H1 (cell line): ENCODE measurements at regions not wholly inside any gene's neighbourhood (a gene's known extent, or its start where the extent isn't known, plus 50 kb on each side); places are given as distances from the start of the nearest gene placed in this dataset.
"Not testable (repeated sequence)": the region's sequence is repeated elsewhere in the genome, so short reads cannot be mapped to it uniquely, and the experiment has no call there.

Experiments
- CTCF ChIA-PET: fragments of 300-600 bp; sonication (Branson Sonifier 250); formaldehyde crosslinking; loops from one replicate; lab custom pipeline; 2021; ENCODE audit not compliant: partially characterized antibody; lab: Charles Lee
- POLR2A ChIA-PET: fragments of 300-600 bp; sonication (Branson Sonifier 250); formaldehyde crosslinking; loops from one replicate; lab custom pipeline; 2021; ENCODE audit warnings: inconsistent platforms; ENCODE audit not compliant: partially characterized antibody; lab: Charles Lee
- DNase-seq, 2 experiments: peaks; one replicate each; pipeline versions ENCODE4 v3.0.0 to v3.0.0-alpha.2; 2010 to 2022; ENCODE audit warnings: low spot score in 2 of 2, low read depth in 1 of 2, mixed read lengths in 1 of 2
- FAIRE-seq: peaks from 2 replicates; lab custom pipeline; 2011; peaks lifted over from hg19 to GRCh38; lab: Jason Lieb, UNC
- H2AFZ ChIP-seq: 2 replicates; pipeline ENCODE4 v1.8.1; 2012; ENCODE audit warnings: low read length, inconsistent platforms
- H2AK5ac ChIP-seq: 2 replicates; pipeline ENCODE4 v1.6.1; 2013; ENCODE audit warnings: low read depth, low read length
- H2BK120ac ChIP-seq: replicated peaks from 2 replicates; pipeline ENCODE3; 2013; ENCODE audit warnings: low read depth, low read length, inconsistent platforms
- H2BK12ac ChIP-seq: 2 replicates; pipeline ENCODE4 v1.6.1; 2013; ENCODE audit warnings: low read depth, low read length
- H2BK15ac ChIP-seq: 2 replicates; pipeline ENCODE4 v1.6.1; 2013; ENCODE audit warnings: low read length
- H2BK20ac ChIP-seq: 2 replicates; pipeline ENCODE4 v1.6.1; 2013; ENCODE audit warnings: low read length
- H2BK5ac ChIP-seq: 2 replicates; pipeline ENCODE4 v1.6.1; 2013; ENCODE audit warnings: low read depth, low read length
- H3K14ac ChIP-seq: 2 replicates; pipeline ENCODE4 v1.6.1; 2013; ENCODE audit warnings: inconsistent platforms; ENCODE audit not compliant: insufficient read length
- H3K18ac ChIP-seq: 2 replicates; pipeline ENCODE4 v1.6.1; 2013; ENCODE audit warnings: low read length; ENCODE audit errors: extremely low read depth
- H3K23ac ChIP-seq: 2 replicates; pipeline ENCODE4 v1.6.1; 2013; ENCODE audit warnings: inconsistent platforms; ENCODE audit not compliant: insufficient read length
- H3K23me2 ChIP-seq: 2 replicates; pipeline ENCODE4 v1.6.1; 2013; ENCODE audit warnings: low read depth, low read length
- H3K27ac ChIP-seq: 2 replicates; pipeline ENCODE4 v1.6.1; 2011; ENCODE audit warnings: low read depth, low read length, inconsistent platforms
- H3K27me3 ChIP-seq, 4 experiments: replicated peaks in 1 of 4; 1 replicate in 1 of 4; 2 replicates in 3 of 4; pipeline versions ENCODE4 v1.6.1 to v1.8.1; 2011 to 2013; ENCODE audit warnings: low read length in 3 of 4, mild to moderate bottlenecking in 3 of 4, inconsistent platforms in 2 of 4, mixed read lengths in 2 of 4, moderate library complexity in 1 of 4; ENCODE audit not compliant: control insufficient read depth in 3 of 4, insufficient read depth in 3 of 4; ENCODE audit errors: extremely low read depth in 1 of 4
- H3K36me3 ChIP-seq, 4 experiments: 2 replicates each; pipeline versions ENCODE4 v1.6.1 to v1.8.1; 2011 to 2013; ENCODE audit warnings: mild to moderate bottlenecking in 4 of 4, low read length in 3 of 4, moderate library complexity in 2 of 4, control low read depth in 1 of 4, inconsistent platforms in 1 of 4; ENCODE audit not compliant: insufficient read depth in 4 of 4, control insufficient read depth in 2 of 4
- H3K4ac ChIP-seq: replicated peaks from 2 replicates; pipeline ENCODE3; 2013; ENCODE audit warnings: low read length, low read depth, mixed read lengths, inconsistent platforms; ENCODE audit not compliant: insufficient read length
- H3K4me1 ChIP-seq, 4 experiments: replicated peaks in 1 of 4; 1 replicate in 1 of 4; 2 replicates in 3 of 4; pipeline versions ENCODE4 v1.6.1 to v1.8.1; 2011 to 2013; ENCODE audit warnings: low read length in 3 of 4, inconsistent platforms in 2 of 4, mixed read lengths in 1 of 4; ENCODE audit not compliant: insufficient read depth in 4 of 4, control insufficient read depth in 3 of 4
- H3K4me2 ChIP-seq, 2 experiments: 2 replicates each; pipeline versions ENCODE4 v1.6.1 to v1.8.1; 2011 to 2013; ENCODE audit warnings: low read depth in 2 of 2, low read length in 2 of 2, control low read depth in 1 of 2, inconsistent platforms in 1 of 2, mild to moderate bottlenecking in 1 of 2; ENCODE audit not compliant: insufficient read depth in 1 of 2
- H3K4me3 ChIP-seq, 4 experiments: fragments of 200-600, 300-600 bp in 1 of 4; sonication (generic), shearing (Covaris generic), sonication (Bioruptor Twin) in 1 of 4; 2 replicates each; pipeline versions ENCODE4 v1.5.1 to v1.8.1; 2011 to 2016; ENCODE audit warnings: low read length in 4 of 4, low read depth in 3 of 4, control low read depth in 2 of 4, inconsistent platforms in 2 of 4, mild to moderate bottlenecking in 2 of 4, mixed read lengths in 1 of 4, moderate library complexity in 1 of 4; ENCODE audit not compliant: insufficient read depth in 2 of 4; ENCODE audit errors: extremely low read depth in 1 of 4
- H3K56ac ChIP-seq: replicated peaks from 2 replicates; pipeline ENCODE3; 2013; ENCODE audit warnings: low read depth, mild to moderate bottlenecking, mixed read lengths, low read length, inconsistent platforms; ENCODE audit not compliant: insufficient read length
- H3K79me1 ChIP-seq: 2 replicates; pipeline ENCODE4 v1.6.1; 2013; ENCODE audit warnings: low read depth, low read length, control low read depth
- H3K79me2 ChIP-seq, 2 experiments: 2 replicates each; pipeline versions ENCODE4 v1.6.1 to v1.8.1; 2012 to 2013; ENCODE audit warnings: low read length in 2 of 2, mild to moderate bottlenecking in 2 of 2, inconsistent platforms in 1 of 2; ENCODE audit not compliant: insufficient read depth in 2 of 2, control insufficient read depth in 1 of 2
- H3K9ac ChIP-seq, 4 experiments: replicated peaks in 1 of 4; 1 replicate in 1 of 4; 2 replicates in 3 of 4; pipeline versions ENCODE4 v1.6.1 to v1.8.1; 2011 to 2013; ENCODE audit warnings: low read depth in 3 of 4, low read length in 3 of 4, control low read depth in 2 of 4, mild to moderate bottlenecking in 2 of 4, moderate library complexity in 2 of 4, inconsistent platforms in 1 of 4; ENCODE audit errors: extremely low read depth in 1 of 4
- H3K9me3 ChIP-seq, 2 experiments: 2 replicates each; pipeline versions ENCODE4 v1.6.1 to v1.8.1; 2012 to 2013; ENCODE audit warnings: mild to moderate bottlenecking in 2 of 2, moderate library complexity in 2 of 2, control low read depth in 1 of 2, inconsistent platforms in 1 of 2, low read depth in 1 of 2, low read length in 1 of 2, mixed read lengths in 1 of 2; ENCODE audit not compliant: insufficient read depth in 2 of 2
- H4K20me1 ChIP-seq, 2 experiments: replicated peaks in 1 of 2; 2 replicates each; pipeline versions ENCODE3 to v1.8.1; 2011 to 2013; ENCODE audit warnings: inconsistent platforms in 2 of 2, low read length in 2 of 2, mild to moderate bottlenecking in 1 of 2; ENCODE audit not compliant: insufficient read depth in 2 of 2, control insufficient read depth in 1 of 2
- H4K5ac ChIP-seq: 2 replicates; pipeline ENCODE4 v1.6.1; 2013; ENCODE audit warnings: low read length, low read depth, mixed read lengths, inconsistent platforms; ENCODE audit not compliant: insufficient read length
- H4K8ac ChIP-seq: 2 replicates; pipeline ENCODE4 v1.8.0; 2013; ENCODE audit warnings: mild to moderate bottlenecking, moderate library complexity, low read length, inconsistent platforms; ENCODE audit not compliant: insufficient read depth; ENCODE audit errors: extremely low read depth
- H4K91ac ChIP-seq: replicated peaks from 2 replicates; pipeline ENCODE3; 2013; ENCODE audit warnings: low read length, mixed read lengths, inconsistent platforms; ENCODE audit not compliant: insufficient read length
- WGBS, 2 experiments: shearing (Covaris generic) in 1 of 2; methylation state at CpG; one replicate each; pipeline versions ENCODE4 v1.1.6 to v1.1.7; 2013 to 2015; ENCODE audit warnings: low lambda C conversion rate in 2 of 2, mixed read lengths in 2 of 2, inconsistent platforms in 1 of 2, low coverage in 1 of 2, missing lambda C conversion rate in 1 of 2; ENCODE audit not compliant: insufficient replicate concordance in 2 of 2, insufficient coverage in 1 of 2, insufficient read length in 1 of 2; ENCODE audit errors: extremely low coverage in 1 of 2, missing lambda C conversion rate in 1 of 2; 5-methylcytosine and 5-hydroxymethylcytosine counted together

DNA sequence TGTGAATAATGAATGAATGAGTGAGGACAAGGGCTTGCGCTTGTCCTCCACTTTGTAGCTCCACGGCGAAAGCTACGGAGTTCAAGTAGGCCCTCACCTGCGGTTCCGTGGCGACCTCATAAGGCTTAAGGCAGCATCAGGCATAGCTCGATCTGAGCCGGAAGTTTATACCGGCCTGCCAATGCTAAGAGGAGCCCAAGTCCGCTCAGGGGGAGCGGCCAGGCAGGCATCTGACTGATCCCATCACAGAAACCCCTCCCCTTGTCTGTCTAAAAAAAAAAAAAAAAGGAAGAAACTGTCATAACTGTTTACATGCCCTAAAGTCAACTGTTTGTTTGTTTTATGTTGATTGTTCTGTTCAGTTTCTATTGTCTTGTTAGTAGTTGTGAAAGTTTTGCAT lies 124.4 kb upstream of the KRTAP5-11 start:
- H3K56ac ChIP-seq, H3K9ac ChIP-seq, H3K23ac ChIP-seq, H4K8ac ChIP-seq, H2AFZ ChIP-seq, H2AK5ac ChIP-seq, H2BK20ac ChIP-seq, H4K20me1 ChIP-seq, H3K4ac ChIP-seq, H3K18ac ChIP-seq, H3K36me3 ChIP-seq, H3K9me3 ChIP-seq, H3K4me2 ChIP-seq, CTCF ChIA-PET, H3K4me3 ChIP-seq, H4K5ac ChIP-seq, H3K4me1 ChIP-seq, DNase-seq, H3K79me1 ChIP-seq, H2BK12ac ChIP-seq, FAIRE-seq, H3K14ac ChIP-seq, H4K91ac ChIP-seq, H2BK120ac ChIP-seq, POLR2A ChIA-PET, H2BK15ac ChIP-seq, H3K23me2 ChIP-seq, H3K79me2 ChIP-seq, H2BK5ac ChIP-seq, H3K27ac ChIP-seq, H3K27me3 ChIP-seq: not testable (repeated sequence)
- 83% methylated on average over 12 of the region's 12 CpGs; no CpG with 5 or more reads in 1 of the 2 experiments for WGBS, 2 experiments

DNA sequence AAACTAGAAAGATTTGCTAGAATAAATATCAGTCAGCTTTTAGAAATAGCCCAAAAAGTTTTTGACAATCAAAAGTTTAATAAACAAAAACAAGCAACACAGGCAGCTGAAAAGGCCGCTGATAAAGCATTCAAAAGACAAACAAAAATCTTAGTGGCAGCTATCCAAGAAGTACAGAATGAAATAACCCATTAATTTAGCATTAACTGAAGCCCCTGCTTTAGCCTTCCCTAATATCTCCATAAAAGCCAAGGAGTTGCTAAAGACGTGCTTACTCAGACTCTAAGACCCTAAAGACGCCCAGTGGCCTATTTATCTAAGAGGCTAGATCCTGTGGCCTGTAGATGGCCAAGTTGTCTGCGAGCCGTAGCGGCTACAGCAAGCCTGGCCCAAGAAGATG lies 123.5 kb upstream of the DEFB108B start:
- CTCF ChIA-PET, H3K9ac ChIP-seq, H3K18ac ChIP-seq, H3K23me2 ChIP-seq, H3K23ac ChIP-seq, H3K9me3 ChIP-seq, H3K79me1 ChIP-seq, H3K4me1 ChIP-seq, H2BK15ac ChIP-seq, H2AK5ac ChIP-seq, H3K4me3 ChIP-seq, H3K14ac ChIP-seq, DNase-seq, H3K56ac ChIP-seq, H3K36me3 ChIP-seq, H2BK5ac ChIP-seq, H2BK120ac ChIP-seq, H3K4me2 ChIP-seq, POLR2A ChIA-PET, H3K79me2 ChIP-seq, H4K8ac ChIP-seq, H4K91ac ChIP-seq, H2BK20ac ChIP-seq, H3K27me3 ChIP-seq, H2AFZ ChIP-seq, H3K27ac ChIP-seq, H2BK12ac ChIP-seq, H4K5ac ChIP-seq, H4K20me1 ChIP-seq, FAIRE-seq, H3K4ac ChIP-seq: not testable (repeated sequence)
- 94% methylated on average over 6 of the region's 6 CpGs; no CpG with 5 or more reads in 1 of the 2 experiments for WGBS, 2 experiments
